ENCODE measurements at regions not wholly inside any gene's neighbourhood (a gene's known extent, or its start where the extent isn't known, plus 50 kb on each side); places are given as distances from the start of the nearest gene placed in this dataset.

- no peaks in the 10 kb centered on the region for H3K9me3 ChIP-seq (ENCODE audit: control insufficient read depth, low read depth, low read length)
- no peak overlapping the region for H2AK5ac ChIP-seq (ENCODE audit: insufficient read length, low read length)
- TF ChIP-seq CTCF (conservative IDR thresholded peaks at IDR 0.05), result no peak
- no peak overlapping the region for H2AFZ ChIP-seq (ENCODE audit: low read length)
- no peak overlapping the region for H2BK120ac ChIP-seq (ENCODE audit: low read depth, low read length, poor library complexity, severe bottlenecking)
- peaks cover 8% of the 10 kb centered on the region for H3K27me3 Mint-ChIP-seq (ENCODE audit: low read depth)
- no peaks in the 10 kb centered on the region for H3K4me1 ChIP-seq (ENCODE audit: insufficient read depth, low read length)
- no peak overlapping the region for H4K8ac ChIP-seq (replicated peaks; ENCODE audit: insufficient read length, low read depth, low read length)
- WGBS (ENCODE audit: extremely low coverage, insufficient read length, low lambda C conversion rate), result no CpG with 5 or more reads among the region's 1 CpG
- no peak overlapping the region for H4K5ac ChIP-seq (ENCODE audit: insufficient read length, low read depth, low read length)
- H2BK12ac ChIP-seq (ENCODE audit: insufficient read length, low read depth, low read length), result no peak overlapping the region
- H3K4me1 Mint-ChIP-seq, result peaks cover 0 to 7% of the 10 kb centered on the region in 2 experiments; a peak in 3 of 4 replicates
- no peak overlapping the region for H3K27ac Mint-ChIP-seq
- no peak overlapping the region for H3K18ac ChIP-seq (ENCODE audit: insufficient read length, low read depth, low read length)
- no peaks in the 10 kb centered on the region for H3K36me3 Mint-ChIP-seq (ENCODE audit: insufficient read depth in 1 of 3, low read depth in 3 of 3)
- no peaks in the 10 kb centered on the region for H3K79me2 ChIP-seq (ENCODE audit: insufficient read depth, low read length)
- H3K4me2 ChIP-seq (ENCODE audit: insufficient read depth, insufficient read length, low read length), result no peak overlapping the region
- H4K20me1 ChIP-seq (ENCODE audit: control insufficient read depth, insufficient read depth, insufficient read length), result no peaks in the 10 kb centered on the region
- H3K27ac ChIP-seq (ENCODE audit: insufficient read length, low read depth, low read length), result no peak overlapping the region
- no peak overlapping the region for H3K4me3 Mint-ChIP-seq
- H3K4ac ChIP-seq (ENCODE audit: low read depth, low read length), result no peak overlapping the region
- no peak overlapping the region for H3K9ac ChIP-seq (ENCODE audit: extremely low read depth, insufficient read length, low read length)
- DNase-seq, result no peak
- H3K56ac ChIP-seq (ENCODE audit: insufficient read length, low read depth, low read length), result no peak overlapping the region
- no peak overlapping the region for H4K91ac ChIP-seq (ENCODE audit: insufficient read length, low read depth, low read length)
- H3K9me3 Mint-ChIP-seq, result no peaks in the 10 kb centered on the region
- no peaks in the 10 kb centered on the region for H3K27me3 ChIP-seq (ENCODE audit: insufficient read depth, low read length)
- no peak overlapping the region for H2BK5ac ChIP-seq (ENCODE audit: insufficient read length, low read length)
- H3K23ac ChIP-seq (ENCODE audit: insufficient read length, low read depth, low read length), result no peak overlapping the region
- no peak overlapping the region for H3K14ac ChIP-seq (ENCODE audit: insufficient read depth, low read length)
- no peak overlapping the region for H3T11ph ChIP-seq (ENCODE audit: low read length)
- H2BK20ac ChIP-seq (ENCODE audit: low read depth, low read length, poor library complexity, severe bottlenecking), result no peak overlapping the region
- no peaks in the 10 kb centered on the region for H3K79me1 ChIP-seq (ENCODE audit: insufficient read depth, low read depth, low read length, poor library complexity, severe bottlenecking)
- no peak overlapping the region for H2BK15ac ChIP-seq (ENCODE audit: low read depth, low read length)
- H3K23me2 ChIP-seq (ENCODE audit: insufficient read length, low read depth, low read length, poor library complexity, severe bottlenecking), result no peaks in the 10 kb centered on the region
These were observed 71.0 kb upstream of the CRY1 start for GRCh38 chr12:107164392-107164791.

Data from H9 (cell line).